ENCODE measurements at regions not wholly inside any gene's neighbourhood (a gene's known extent, or its start where the extent isn't known, plus 50 kb on each side); places are given as distances from the start of the nearest gene placed in this dataset.
"Not testable (repeated sequence)": the region's sequence is repeated elsewhere in the genome, so short reads cannot be mapped to it uniquely, and the experiment has no call there.

GRCh38 chr14:19053426-19054050 lies 86.3 kb downstream of the POTEM start:
- TF ChIP-seq POLR2A, CTCF (IDR thresholded peaks at IDR 0.05): not testable (repeated sequence)
